SU-DHL-6 (cell line): ENCODE measurements at regions not wholly inside any gene's neighbourhood (a gene's known extent, or its start where the extent isn't known, plus 50 kb on each side); places are given as distances from the start of the nearest gene placed in this dataset.

ENCODE experiments used
- EZH2phosphoT487 ChIP-seq: fragments of 200-600 bp; sonication (generic), shearing (Covaris generic); conservative IDR thresholded peaks from 2 replicates; pipeline ENCODE4 v1.6.1; 2018; ENCODE audit warnings: mild to moderate bottlenecking, antibody characterized with exemption, low read length, moderate library complexity, mixed read lengths
- TF ChIP-seq, protein P1 (sequence below): fragments of 200-600 bp; sonication (generic); IDR thresholded peaks from one replicate; pipeline ENCODE4 v1.5.1; 2017; ENCODE audit warnings: antibody characterized with exemption, mild to moderate bottlenecking, low read length, moderate library complexity; ENCODE audit not compliant: insufficient read depth, poor library complexity, severe bottlenecking

DNA sequence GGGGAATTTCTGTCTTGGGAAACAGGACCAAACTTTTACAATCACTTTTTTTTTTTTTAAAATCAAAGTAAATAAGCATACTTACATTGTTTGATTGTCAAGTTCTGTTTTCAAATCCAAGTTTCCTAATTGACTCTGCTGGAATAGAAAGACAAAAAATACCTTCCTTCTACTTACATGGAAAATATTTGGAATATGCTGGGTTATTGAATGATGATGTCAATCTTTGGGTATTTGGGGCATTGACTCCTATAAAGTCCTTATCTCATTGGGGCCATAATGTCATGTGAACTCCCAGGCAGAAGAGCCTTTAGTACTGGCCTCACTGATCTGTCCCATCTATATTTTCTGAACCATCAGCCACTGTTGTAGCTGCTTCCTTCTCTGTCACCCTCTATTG, 122.6 kb upstream of the NOX3 start:
- TF ChIP-seq, protein P1, sequence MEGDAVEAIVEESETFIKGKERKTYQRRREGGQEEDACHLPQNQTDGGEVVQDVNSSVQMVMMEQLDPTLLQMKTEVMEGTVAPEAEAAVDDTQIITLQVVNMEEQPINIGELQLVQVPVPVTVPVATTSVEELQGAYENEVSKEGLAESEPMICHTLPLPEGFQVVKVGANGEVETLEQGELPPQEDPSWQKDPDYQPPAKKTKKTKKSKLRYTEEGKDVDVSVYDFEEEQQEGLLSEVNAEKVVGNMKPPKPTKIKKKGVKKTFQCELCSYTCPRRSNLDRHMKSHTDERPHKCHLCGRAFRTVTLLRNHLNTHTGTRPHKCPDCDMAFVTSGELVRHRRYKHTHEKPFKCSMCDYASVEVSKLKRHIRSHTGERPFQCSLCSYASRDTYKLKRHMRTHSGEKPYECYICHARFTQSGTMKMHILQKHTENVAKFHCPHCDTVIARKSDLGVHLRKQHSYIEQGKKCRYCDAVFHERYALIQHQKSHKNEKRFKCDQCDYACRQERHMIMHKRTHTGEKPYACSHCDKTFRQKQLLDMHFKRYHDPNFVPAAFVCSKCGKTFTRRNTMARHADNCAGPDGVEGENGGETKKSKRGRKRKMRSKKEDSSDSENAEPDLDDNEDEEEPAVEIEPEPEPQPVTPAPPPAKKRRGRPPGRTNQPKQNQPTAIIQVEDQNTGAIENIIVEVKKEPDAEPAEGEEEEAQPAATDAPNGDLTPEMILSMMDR, result no peak
- TF ChIP-seq EZH2phosphoT487, result no peak
